OCI-LY7 (cell line): ENCODE measurements at regions not wholly inside any gene's neighbourhood (a gene's known extent, or its start where the extent isn't known, plus 50 kb on each side); places are given as distances from the start of the nearest gene placed in this dataset.

ENCODE experiments used
- EZH2phosphoT487 ChIP-seq: fragments of 200-600 bp; sonication (generic); IDR thresholded peaks from 2 replicates; pipeline ENCODE4 v1.6.1; 2018; ENCODE audit warnings: low read depth, borderline replicate concordance, mild to moderate bottlenecking, mixed run types, antibody characterized with exemption, low read length, moderate library complexity, mixed read lengths
- TF ChIP-seq, protein P1 (sequence below): fragments of 200-600 bp; sonication (generic); conservative IDR thresholded peaks from 2 replicates; pipeline ENCODE4 v1.5.1; 2014; ENCODE audit warnings: mild to moderate bottlenecking, antibody characterized with exemption, low read length, moderate library complexity, mixed read lengths

DNA sequence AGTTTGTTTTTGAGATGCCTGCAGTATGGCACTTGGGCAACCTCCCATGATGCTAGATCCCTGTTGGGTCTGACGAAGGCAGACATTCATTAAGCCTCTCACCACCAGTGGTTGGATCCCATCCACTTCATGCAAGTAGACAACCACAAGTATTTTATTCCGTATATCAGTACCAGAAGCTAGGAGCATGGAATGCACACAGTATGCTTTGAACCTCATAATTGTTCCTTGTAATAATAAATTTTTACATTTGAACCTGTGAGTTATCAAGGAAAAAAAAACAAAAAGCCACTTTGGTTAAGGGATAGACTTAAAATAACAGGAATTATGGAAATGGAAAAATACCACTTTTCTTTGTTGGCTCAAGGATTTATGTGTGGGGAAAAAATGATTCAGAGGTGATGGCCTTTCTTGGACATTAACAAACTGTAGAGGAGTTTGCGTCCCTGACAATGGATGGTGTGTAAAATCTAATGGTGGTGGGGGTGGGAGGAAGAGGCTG lies 107.1 kb upstream of the KCNJ16 start:
- TF ChIP-seq, protein P1, sequence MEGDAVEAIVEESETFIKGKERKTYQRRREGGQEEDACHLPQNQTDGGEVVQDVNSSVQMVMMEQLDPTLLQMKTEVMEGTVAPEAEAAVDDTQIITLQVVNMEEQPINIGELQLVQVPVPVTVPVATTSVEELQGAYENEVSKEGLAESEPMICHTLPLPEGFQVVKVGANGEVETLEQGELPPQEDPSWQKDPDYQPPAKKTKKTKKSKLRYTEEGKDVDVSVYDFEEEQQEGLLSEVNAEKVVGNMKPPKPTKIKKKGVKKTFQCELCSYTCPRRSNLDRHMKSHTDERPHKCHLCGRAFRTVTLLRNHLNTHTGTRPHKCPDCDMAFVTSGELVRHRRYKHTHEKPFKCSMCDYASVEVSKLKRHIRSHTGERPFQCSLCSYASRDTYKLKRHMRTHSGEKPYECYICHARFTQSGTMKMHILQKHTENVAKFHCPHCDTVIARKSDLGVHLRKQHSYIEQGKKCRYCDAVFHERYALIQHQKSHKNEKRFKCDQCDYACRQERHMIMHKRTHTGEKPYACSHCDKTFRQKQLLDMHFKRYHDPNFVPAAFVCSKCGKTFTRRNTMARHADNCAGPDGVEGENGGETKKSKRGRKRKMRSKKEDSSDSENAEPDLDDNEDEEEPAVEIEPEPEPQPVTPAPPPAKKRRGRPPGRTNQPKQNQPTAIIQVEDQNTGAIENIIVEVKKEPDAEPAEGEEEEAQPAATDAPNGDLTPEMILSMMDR: no peak
- no peak for TF ChIP-seq EZH2phosphoT487
